AG09319 (cell line): ENCODE measurements at regions not wholly inside any gene's neighbourhood (a gene's known extent, or its start where the extent isn't known, plus 50 kb on each side); places are given as distances from the start of the nearest gene placed in this dataset.
"Not testable (repeated sequence)": the region's sequence is repeated elsewhere in the genome, so short reads cannot be mapped to it uniquely, and the experiment has no call there.

Experiments used
- DNase-seq: peaks from one replicate; pipeline ENCODE4 v3.0.0-alpha.2; 2010; ENCODE audit warnings: low read depth; ENCODE audit errors: extremely low read depth
- CTCF ChIP-seq: IDR thresholded peaks from 2 replicates; pipeline ENCODE4 v1.5.1; 2011; ENCODE audit warnings: low read depth, mild to moderate bottlenecking, inconsistent platforms, low read length, moderate library complexity

- DNase-seq = no peak
- TF ChIP-seq CTCF = no peak
Measured at GRCh38 chr21:38082936-38083485, 166.8 kb upstream of the KCNJ6 start.

- no peak for TF ChIP-seq CTCF
- DNase-seq = no peak
Measured at GRCh38 chr21:38083535-38083934, 167.3 kb upstream of the KCNJ6 start.

GRCh38 chr21:38086580-38086979 is 170.2 kb upstream of the KCNJ15 start:
- no peak for TF ChIP-seq CTCF

GRCh38 chr21:38088916-38089762 is 167.7 kb upstream of the KCNJ15 start:
- TF ChIP-seq CTCF = no peak
- DNase-seq = no peak

More at GRCh38 chr21:38086580-38086979, 170.2 kb upstream of the KCNJ15 start:
- DNase-seq = no peak

GRCh38 chr21:38089763-38090046 is 167.1 kb upstream of the KCNJ15 start:
- no peak for TF ChIP-seq CTCF

GRCh38 chr21:38091061-38091460 is 165.7 kb upstream of the KCNJ15 start:
- DNase-seq = not testable (repeated sequence)

More at GRCh38 chr21:38089763-38090046, 167.1 kb upstream of the KCNJ15 start:
- DNase-seq = no peak

- no peak for DNase-seq
- TF ChIP-seq CTCF = no peak
Measured at GRCh38 chr21:38092051-38092450, 164.7 kb upstream of the KCNJ15 start.

- TF ChIP-seq CTCF = no peak
- DNase-seq = no peak
Measured at GRCh38 chr21:38095220-38095619, 161.6 kb upstream of the KCNJ15 start.
